Stimulated activated CD4-positive, alpha-beta T cell treated with anti-CD3 and anti-CD28 coated beads, TNF-alpha, amount 100 ng/mL, for 24 hours (primary cell): ENCODE measurements at regions not wholly inside any gene's neighbourhood (a gene's known extent, or its start where the extent isn't known, plus 50 kb on each side); places are given as distances from the start of the nearest gene placed in this dataset.
"Not testable (repeated sequence)": the region's sequence is repeated elsewhere in the genome, so short reads cannot be mapped to it uniquely, and the experiment has no call there.

Source experiments
- DNase-seq, 3 experiments: peaks; one replicate each; pipeline ENCODE4 v3.0.0-alpha.2; 2020; ENCODE audit warnings: low read depth in 3 of 3

DNA sequence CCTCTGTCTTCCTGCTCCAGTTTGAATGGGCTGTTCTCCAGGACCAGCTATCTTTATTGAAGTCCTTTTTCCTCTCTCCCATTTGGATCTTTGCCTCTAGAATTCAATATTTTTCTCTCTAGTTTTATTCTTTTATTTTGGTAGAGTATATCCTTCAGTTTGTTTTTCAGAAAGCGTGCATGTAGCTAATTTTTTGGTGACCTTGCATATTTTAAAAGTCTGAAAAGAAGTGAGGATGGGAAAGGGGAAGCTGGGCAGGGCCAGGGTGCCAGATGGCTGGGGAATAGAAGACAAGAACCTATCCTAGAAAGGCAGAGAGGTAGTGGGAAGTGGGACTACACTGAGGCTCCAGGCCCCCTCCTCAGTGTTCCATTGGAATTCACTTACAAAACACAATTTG lies 95.0 kb upstream of the ZBED5 start:
- no peak for DNase-seq

DNA sequence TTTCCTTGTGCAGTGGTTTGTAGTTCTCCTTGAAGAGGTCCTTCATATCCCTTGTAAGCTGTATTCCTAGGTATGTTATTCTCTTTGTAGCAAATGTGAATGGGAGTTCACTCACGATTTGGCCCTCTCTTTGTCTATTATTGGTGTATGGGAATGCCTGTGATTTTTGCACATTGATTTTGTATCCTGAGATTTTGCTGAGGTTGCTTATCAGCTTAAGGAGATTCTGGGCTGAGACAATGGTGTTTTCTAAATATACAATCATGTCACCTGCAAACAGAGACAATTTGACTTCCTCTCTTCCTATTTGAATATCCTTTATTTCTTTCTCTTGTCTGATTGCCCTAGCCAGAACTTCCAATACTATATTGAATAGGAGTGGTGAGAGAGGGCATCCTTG lies 90.1 kb upstream of the ZBED5 start:
- not testable (repeated sequence) for DNase-seq

GRCh38 chr11:10946072-10946471 lies 88.2 kb upstream of the ZBED5 start:
- DNase-seq, result no peak

GRCh38 chr11:10945196-10945595 lies 87.3 kb upstream of the ZBED5 start:
- no peak for DNase-seq

- no peak for DNase-seq
Measured at GRCh38 chr11:10943968-10944367, 86.1 kb upstream of the ZBED5 start.

DNA sequence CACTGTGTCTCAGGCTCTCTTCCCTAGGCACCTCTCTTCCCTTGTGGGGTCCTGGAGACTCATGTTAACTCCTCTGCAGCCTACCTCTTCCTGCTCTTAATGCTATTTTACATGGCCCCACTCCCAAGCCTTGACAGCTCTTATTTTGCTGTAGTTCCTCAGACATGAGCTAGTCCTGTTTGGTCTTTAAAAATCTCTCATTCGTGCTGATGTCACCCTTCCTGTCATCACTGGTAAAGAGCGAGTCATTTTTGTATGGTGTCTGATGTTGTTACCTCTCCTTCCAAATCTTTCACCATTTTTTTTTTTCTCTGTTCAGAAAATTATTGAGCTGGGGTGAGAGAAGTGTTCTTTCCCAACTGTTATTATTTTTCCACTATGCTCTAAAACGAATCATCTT lies 84.8 kb upstream of the ZBED5 start:
- no peak for DNase-seq

DNA sequence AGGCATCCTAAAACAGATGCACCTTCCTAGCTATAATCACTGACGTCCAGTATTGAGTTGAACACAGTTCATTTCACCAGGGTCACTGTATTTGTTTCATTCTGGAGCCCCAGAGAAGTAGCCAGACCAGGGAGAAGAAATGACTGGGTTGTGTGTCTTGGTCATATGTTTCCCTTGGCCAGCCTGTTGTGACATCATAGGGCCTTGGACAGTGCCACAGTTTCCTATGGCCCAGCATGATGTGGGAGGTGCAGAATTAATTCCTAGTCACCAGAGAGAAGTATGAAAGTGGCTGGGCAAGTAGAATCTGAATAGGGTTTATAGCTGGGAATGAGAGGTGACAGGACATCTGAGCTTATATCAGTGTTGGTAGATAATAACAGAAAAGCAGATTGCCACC lies 84.0 kb upstream of the ZBED5 start:
- no peak for DNase-seq

- no peak for DNase-seq
Measured at GRCh38 chr11:10941414-10941813, 83.6 kb upstream of the ZBED5 start.

DNA sequence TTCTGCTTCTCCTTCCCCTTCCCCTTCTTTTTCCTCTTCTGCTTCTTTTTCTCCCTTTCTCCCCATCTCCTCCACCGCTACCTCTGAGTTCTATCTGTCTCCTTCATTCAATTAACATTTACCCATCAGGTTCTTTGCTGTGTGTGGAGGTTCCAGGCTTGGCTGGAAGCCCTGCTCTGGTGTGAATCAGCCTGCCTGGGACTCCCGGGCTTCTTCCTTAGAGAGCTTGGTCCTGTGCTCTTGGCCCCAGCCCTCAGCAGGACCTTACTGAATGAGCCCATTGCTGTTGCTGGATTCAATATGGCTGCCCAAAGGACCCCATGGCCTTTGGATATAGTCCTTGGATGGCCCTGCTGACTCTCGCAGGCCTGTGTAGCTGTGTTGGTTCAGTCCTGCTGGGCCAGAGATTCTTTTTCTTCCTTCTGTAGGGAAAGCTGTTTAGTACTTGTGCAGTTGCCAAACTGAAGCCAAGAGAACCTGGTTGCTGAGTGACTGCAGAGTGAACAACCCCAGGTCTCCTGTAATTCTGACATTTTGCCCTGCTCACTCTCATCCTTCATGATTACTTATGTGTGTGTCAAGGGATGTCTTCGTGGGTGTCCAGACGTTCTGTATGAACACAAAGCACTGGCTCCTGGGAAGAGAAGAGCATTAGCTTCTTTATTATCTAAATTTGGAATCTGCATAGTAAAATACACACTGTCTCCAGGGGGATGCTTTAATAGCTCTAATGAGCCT lies 81.0 kb upstream of the ZBED5 start:
- no peak for DNase-seq

GRCh38 chr11:10938231-10938630 lies 80.4 kb upstream of the ZBED5 start:
- no peak for DNase-seq

- DNase-seq, result no peak
Measured at GRCh38 chr11:10937385-10937771, 79.5 kb upstream of the ZBED5 start.

DNA sequence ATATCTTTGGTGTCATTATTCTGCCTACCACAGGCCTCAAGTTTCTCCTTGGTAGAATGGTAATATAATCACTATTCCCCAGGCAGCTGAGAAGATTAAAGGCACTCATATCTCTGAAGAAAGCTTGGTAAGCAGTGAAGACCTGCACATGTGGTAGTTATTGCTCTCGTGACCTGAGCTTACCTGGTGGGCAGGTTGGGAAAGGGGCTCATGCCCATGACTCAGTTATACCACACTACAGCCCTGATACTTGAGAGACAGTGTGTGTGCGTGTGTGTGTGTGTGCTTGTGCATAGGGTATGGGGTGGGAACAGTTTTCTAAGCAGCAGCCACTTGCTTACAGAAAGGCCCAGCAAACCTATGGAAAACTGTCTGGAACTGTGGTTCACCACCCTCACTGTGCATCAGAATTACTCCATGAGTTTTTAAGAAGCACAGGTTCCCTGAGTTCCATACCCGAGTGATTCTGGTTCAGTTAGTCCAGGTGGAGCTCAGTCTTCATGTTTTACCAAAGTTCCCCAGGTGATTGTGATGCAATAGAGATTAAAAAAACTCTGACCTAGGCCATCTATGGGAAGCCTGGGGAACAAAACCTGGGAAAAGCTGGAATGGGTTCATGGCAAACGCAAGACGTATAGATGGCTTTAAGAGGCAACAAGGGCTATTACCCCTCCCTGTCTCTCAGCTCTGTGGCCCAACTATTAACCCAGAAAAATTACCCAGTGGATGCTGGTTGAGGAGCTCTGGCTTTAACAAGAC lies 79.0 kb upstream of the ZBED5 start:
- no peak for DNase-seq

GRCh38 chr11:10935015-10935559 lies 77.2 kb upstream of the ZBED5 start:
- no peak for DNase-seq

DNA sequence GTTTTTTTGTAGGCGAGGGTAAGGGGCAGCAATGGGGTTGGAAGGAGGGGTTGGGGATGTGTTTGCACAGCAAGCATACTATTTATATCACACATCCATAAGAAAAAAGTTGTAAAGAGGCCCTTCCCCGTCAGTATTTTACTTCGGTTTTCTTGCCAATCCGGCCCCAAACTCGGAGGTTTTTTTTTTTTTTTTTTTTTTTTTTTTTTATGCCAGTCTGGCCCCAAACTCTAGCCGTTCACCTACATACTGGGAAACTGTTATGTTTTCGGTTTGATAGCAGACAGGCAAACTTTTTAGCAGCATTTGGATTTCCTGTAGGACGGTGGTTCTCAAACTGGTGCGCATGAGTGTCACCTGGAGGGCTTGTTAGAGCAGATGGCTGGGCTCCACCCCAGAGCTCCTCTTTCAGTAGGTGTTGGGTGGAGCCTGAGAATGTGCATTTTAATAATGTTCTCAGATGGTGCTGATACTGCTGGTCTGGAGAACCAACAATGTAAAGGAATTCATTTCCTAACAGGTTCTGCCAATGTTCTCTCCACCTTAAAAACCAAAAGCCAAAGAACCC lies 76.5 kb upstream of the ZBED5 start:
- DNase-seq, result no peak

- DNase-seq, result peak; percentile 60 to 82 (median 68)
Measured at GRCh38 chr11:10933455-10934292, 75.8 kb upstream of the ZBED5 start.

DNA sequence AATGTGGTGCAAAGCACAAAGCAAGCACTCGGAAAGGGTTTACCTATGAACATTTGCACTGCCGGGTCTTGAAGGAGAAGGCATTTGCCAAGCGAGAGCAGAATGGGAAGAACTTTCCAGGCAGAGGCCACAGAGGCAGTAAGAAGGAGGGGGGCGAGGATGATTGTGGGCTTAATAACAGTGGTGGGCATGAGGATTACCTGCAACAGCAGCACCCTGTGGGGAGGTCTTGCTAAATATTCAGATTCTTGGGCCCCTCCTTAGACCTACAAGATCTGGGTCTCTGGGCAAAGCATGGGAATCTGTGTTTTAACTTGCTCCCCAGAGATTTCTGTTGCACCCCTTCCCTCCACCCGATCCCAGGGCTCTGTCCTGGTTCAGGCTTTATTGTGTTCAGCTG lies 75.1 kb upstream of the ZBED5 start:
- no peak for DNase-seq

GRCh38 chr11:10931761-10932670 lies 74.2 kb upstream of the ZBED5 start:
- DNase-seq, result no peak

GRCh38 chr11:10930972-10931760 lies 73.3 kb upstream of the ZBED5 start:
- DNase-seq, result peak in 1 of 3 experiments; percentile 32

DNA sequence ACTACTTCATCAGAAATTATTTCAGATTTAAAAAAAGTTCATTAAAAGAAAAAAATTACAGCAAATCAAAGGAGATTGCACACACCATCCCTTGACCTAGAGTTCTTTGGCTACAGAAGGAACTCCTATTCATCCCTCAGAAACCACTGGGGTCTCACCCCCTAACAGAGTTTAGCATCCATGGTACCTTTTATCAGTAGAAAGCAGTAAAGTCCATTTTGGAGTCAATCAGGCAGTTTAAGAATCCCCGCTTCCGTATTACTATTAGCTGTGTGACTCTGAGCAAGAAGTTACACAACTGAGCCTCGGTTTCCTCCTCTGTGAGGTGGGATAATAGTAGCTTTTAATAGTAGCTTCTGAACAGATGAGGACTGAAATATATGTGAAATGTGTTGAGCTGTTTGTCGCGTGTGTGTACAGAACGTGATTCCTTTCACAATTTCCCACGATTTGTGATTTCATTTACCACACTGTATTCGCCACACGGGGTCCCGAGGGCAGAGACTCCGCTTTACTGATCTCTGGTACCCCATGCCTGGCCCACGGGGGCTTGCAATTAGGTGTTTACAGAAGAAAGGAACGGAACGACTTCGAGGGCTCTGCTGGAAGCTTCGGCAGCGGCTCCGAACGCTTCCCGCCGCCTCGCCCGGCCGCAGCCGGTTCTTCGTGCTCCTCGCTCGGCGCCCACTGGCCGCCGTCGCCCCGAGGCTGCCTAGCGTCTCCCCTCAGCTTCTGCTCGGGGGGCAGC lies 72.5 kb upstream of the ZBED5 start:
- DNase-seq, result no peak
